Stimulated activated CD8-positive, alpha-beta memory T cell treated with anti-CD3 and anti-CD28 coated beads, Interleukin-2, amount 100 ng/mL, for 1 hour (primary cell): ENCODE measurements at regions not wholly inside any gene's neighbourhood (a gene's known extent, or its start where the extent isn't known, plus 50 kb on each side); places are given as distances from the start of the nearest gene placed in this dataset.
"Not testable (repeated sequence)": the region's sequence is repeated elsewhere in the genome, so short reads cannot be mapped to it uniquely, and the experiment has no call there.

Source experiments
- DNase-seq, 2 donors: peaks; one replicate each; pipeline ENCODE4 v3.0.0-alpha.2; 2020; ENCODE audit warnings: low read depth in 2 of 2

GRCh38 chr16:86344586-86344871 is 165.8 kb upstream of the FOXF1 start:
- DNase-seq, result no peak

- DNase-seq, result no peak
These were observed 165.4 kb upstream of the FOXF1 start for GRCh38 chr16:86344881-86345280.

GRCh38 chr16:86345516-86345915 is 164.8 kb upstream of the FOXF1 start:
- no peak for DNase-seq

GRCh38 chr16:86346034-86346433 is 164.3 kb upstream of the FOXF1 start:
- DNase-seq, result no peak

- no peak for DNase-seq
These were observed 163.2 kb upstream of the FOXF1 start for GRCh38 chr16:86347090-86347489.

- DNase-seq, result no peak
These were observed 162.3 kb upstream of the FOXF1 start for GRCh38 chr16:86347916-86348555.

- no peak for DNase-seq
These were observed 160.9 kb upstream of the FOXF1 start for GRCh38 chr16:86349338-86349900.

GRCh38 chr16:86350289-86350688 is 160.0 kb upstream of the FOXF1 start:
- DNase-seq, result no peak

- no peak for DNase-seq
These were observed 159.1 kb upstream of the FOXF1 start for GRCh38 chr16:86351041-86351784.

GRCh38 chr16:86351785-86352139 is 158.6 kb upstream of the FOXF1 start:
- not testable (repeated sequence) for DNase-seq

GRCh38 chr16:86353148-86353547 is 157.2 kb upstream of the FOXF1 start:
- no peak for DNase-seq

GRCh38 chr16:86353948-86354347 is 156.4 kb upstream of the FOXF1 start:
- DNase-seq, result no peak

GRCh38 chr16:86354641-86355513 is 155.4 kb upstream of the FOXF1 start:
- DNase-seq, result no peak

- no peak for DNase-seq
These were observed 154.8 kb upstream of the FOXF1 start for GRCh38 chr16:86355531-86355930.

GRCh38 chr16:86355951-86356350 is 154.4 kb upstream of the FOXF1 start:
- DNase-seq, result no peak

GRCh38 chr16:86356804-86357203 is 153.5 kb upstream of the FOXF1 start:
- no peak for DNase-seq

GRCh38 chr16:86357303-86357702 is 153.0 kb upstream of the FOXF1 start:
- DNase-seq, result no peak

- no peak for DNase-seq
These were observed 152.4 kb upstream of the FOXF1 start for GRCh38 chr16:86357950-86358349.

- no peak for DNase-seq
These were observed 150.8 kb upstream of the FOXF1 start for GRCh38 chr16:86359571-86359970.

- no peak for DNase-seq
These were observed 148.0 kb upstream of the FOXF1 start for GRCh38 chr16:86362155-86362849.

GRCh38 chr16:86363057-86363490 is 147.3 kb upstream of the FOXF1 start:
- no peak for DNase-seq
